ENCODE measurements at regions not wholly inside any gene's neighbourhood (a gene's known extent, or its start where the extent isn't known, plus 50 kb on each side); places are given as distances from the start of the nearest gene placed in this dataset.

DNA sequence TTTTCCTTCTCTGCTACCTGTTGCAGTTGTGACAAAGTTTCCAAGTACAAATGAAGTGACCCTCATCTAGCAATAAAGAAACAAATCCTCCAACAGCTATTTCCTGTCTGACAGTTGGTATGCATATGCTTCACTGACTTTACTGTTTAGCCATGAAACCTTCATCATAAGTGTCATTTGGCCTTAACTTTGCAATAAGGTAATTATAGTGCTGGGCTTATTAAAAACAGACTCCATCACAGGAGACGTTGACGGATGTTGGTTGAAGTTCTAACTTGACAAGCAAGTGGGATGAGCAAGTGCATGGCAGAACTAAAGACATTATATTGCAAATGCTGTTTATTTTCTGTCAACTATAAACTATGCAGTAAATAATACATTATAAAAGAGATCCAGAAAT, 425.2 kb downstream of the RPS29 start:
- TF ChIP-seq CTCF (IDR thresholded peaks at IDR 0.05; ENCODE audit: low read length) (no peak), EZH2 (IDR thresholded peaks at IDR 0.05; ENCODE audit: borderline replicate concordance, low read length) (no peak)
